ENCODE measurements at regions not wholly inside any gene's neighbourhood (a gene's known extent, or its start where the extent isn't known, plus 50 kb on each side); places are given as distances from the start of the nearest gene placed in this dataset.
"Not testable (repeated sequence)": the region's sequence is repeated elsewhere in the genome, so short reads cannot be mapped to it uniquely, and the experiment has no call there.

- no peak for DNase-seq (ENCODE audit: low read depth)
Measured at GRCh38 chr17:65293584-65294180, 156.5 kb downstream of the RGS9 start.

GRCh38 chr17:65292430-65292829, 155.3 kb downstream of the RGS9 start:
- Mint-ChIP-seq H3K27ac (ENCODE audit: unreplicated experiment) (no peak overlapping the region), H3K27me3 (ENCODE audit: low read depth, unreplicated experiment) (peaks cover 20% of the 10 kb centered on the region), H3K36me3 (ENCODE audit: low read depth, unreplicated experiment) (no peaks in the 10 kb centered on the region), H3K4me3 (ENCODE audit: unreplicated experiment) (no peak overlapping the region), H3K4me1 (ENCODE audit: low read depth, unreplicated experiment) (peaks cover 9% of the 10 kb centered on the region), H3K9me3 (ENCODE audit: unreplicated experiment) (peaks cover 10% of the 10 kb centered on the region)
- no peak overlapping the region for H3K4me2 ChIP-seq (ENCODE audit: low read length)
- H4K20me1 ChIP-seq (ENCODE audit: insufficient read depth, low read length), result no peaks in the 10 kb centered on the region
- TF ChIP-seq EZH2 (IDR thresholded peaks at IDR 0.05; ENCODE audit: insufficient read depth, low read length), result no peak
- no peak for DNase-seq (ENCODE audit: low read depth)
- H2AFZ ChIP-seq (ENCODE audit: low read depth, low read length), result no peak overlapping the region
- H3K9ac ChIP-seq (ENCODE audit: low read length), result no peak overlapping the region
- H3K4me3 ChIP-seq (ENCODE audit: insufficient read depth, low read depth, low read length), result no peak overlapping the region
- no peaks in the 10 kb centered on the region for H3K79me2 ChIP-seq (ENCODE audit: insufficient read depth, low read length)
- H3K9me3 ChIP-seq (ENCODE audit: insufficient read depth, low read depth, low read length), result no peaks in the 10 kb centered on the region
- H3K4me1 ChIP-seq (ENCODE audit: insufficient read depth, low read length), result peaks cover 2% of the 10 kb centered on the region
- FAIRE-seq, result no peak
- no peak overlapping the region for H3K27ac ChIP-seq (ENCODE audit: low read depth, low read length)
- H3K36me3 ChIP-seq (ENCODE audit: insufficient read depth, low read length), result no peaks in the 10 kb centered on the region
- no peaks in the 10 kb centered on the region for H3K27me3 ChIP-seq (ENCODE audit: insufficient read depth, low read length)

More at GRCh38 chr17:65293584-65294180, 156.5 kb downstream of the RGS9 start:
- Histone ChIP-seq H3K79me2 (ENCODE audit: insufficient read depth, low read length) (no peaks in the 10 kb centered on the region), H3K36me3 (ENCODE audit: insufficient read depth, low read length) (no peaks in the 10 kb centered on the region), H3K4me3 (ENCODE audit: insufficient read depth, low read depth, low read length) (no peak overlapping the region), H3K27ac (ENCODE audit: low read depth, low read length) (no peak overlapping the region), H2AFZ (ENCODE audit: low read depth, low read length) (peak overlapping the region; percentile 69), H4K20me1 (ENCODE audit: insufficient read depth, low read length) (no peaks in the 10 kb centered on the region), H3K4me2 (ENCODE audit: low read length) (peak overlapping the region; percentile 61), H3K9ac (ENCODE audit: low read length) (no peak overlapping the region), H3K9me3 (ENCODE audit: insufficient read depth, low read depth, low read length) (no peaks in the 10 kb centered on the region), H3K27me3 (ENCODE audit: insufficient read depth, low read length) (no peaks in the 10 kb centered on the region), H3K4me1 (ENCODE audit: insufficient read depth, low read length) (no peaks in the 10 kb centered on the region)
- FAIRE-seq, result no peak
- Mint-ChIP-seq H3K36me3 (ENCODE audit: low read depth, unreplicated experiment) (no peaks in the 10 kb centered on the region), H3K4me1 (ENCODE audit: low read depth, unreplicated experiment) (peaks cover 2% of the 10 kb centered on the region), H3K4me3 (ENCODE audit: unreplicated experiment) (no peak overlapping the region), H3K27me3 (ENCODE audit: low read depth, unreplicated experiment) (peaks cover 20% of the 10 kb centered on the region), H3K9me3 (ENCODE audit: unreplicated experiment) (peaks cover 4% of the 10 kb centered on the region), H3K27ac (ENCODE audit: unreplicated experiment) (no peak overlapping the region)
- TF ChIP-seq, protein P1, sequence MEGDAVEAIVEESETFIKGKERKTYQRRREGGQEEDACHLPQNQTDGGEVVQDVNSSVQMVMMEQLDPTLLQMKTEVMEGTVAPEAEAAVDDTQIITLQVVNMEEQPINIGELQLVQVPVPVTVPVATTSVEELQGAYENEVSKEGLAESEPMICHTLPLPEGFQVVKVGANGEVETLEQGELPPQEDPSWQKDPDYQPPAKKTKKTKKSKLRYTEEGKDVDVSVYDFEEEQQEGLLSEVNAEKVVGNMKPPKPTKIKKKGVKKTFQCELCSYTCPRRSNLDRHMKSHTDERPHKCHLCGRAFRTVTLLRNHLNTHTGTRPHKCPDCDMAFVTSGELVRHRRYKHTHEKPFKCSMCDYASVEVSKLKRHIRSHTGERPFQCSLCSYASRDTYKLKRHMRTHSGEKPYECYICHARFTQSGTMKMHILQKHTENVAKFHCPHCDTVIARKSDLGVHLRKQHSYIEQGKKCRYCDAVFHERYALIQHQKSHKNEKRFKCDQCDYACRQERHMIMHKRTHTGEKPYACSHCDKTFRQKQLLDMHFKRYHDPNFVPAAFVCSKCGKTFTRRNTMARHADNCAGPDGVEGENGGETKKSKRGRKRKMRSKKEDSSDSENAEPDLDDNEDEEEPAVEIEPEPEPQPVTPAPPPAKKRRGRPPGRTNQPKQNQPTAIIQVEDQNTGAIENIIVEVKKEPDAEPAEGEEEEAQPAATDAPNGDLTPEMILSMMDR (IDR thresholded peaks at IDR 0.05; ENCODE audit: insufficient read depth, low read depth, low read length), result no peak
- no peak for TF ChIP-seq EZH2 (IDR thresholded peaks at IDR 0.05; ENCODE audit: insufficient read depth, low read length)

- not testable (repeated sequence) for DNase-seq (ENCODE audit: low read depth); H3K27ac ChIP-seq (ENCODE audit: low read depth, low read length); H3K4me3 Mint-ChIP-seq (ENCODE audit: unreplicated experiment); H3K27me3 ChIP-seq (ENCODE audit: insufficient read depth, low read length); H2AFZ ChIP-seq (ENCODE audit: low read depth, low read length); H4K20me1 ChIP-seq (ENCODE audit: insufficient read depth, low read length); H3K4me2 ChIP-seq (ENCODE audit: low read length); H3K36me3 ChIP-seq (ENCODE audit: insufficient read depth, low read length); H3K79me2 ChIP-seq (ENCODE audit: insufficient read depth, low read length); H3K27ac Mint-ChIP-seq (ENCODE audit: unreplicated experiment); H3K9me3 ChIP-seq (ENCODE audit: insufficient read depth, low read depth, low read length); H3K4me3 ChIP-seq (ENCODE audit: insufficient read depth, low read depth, low read length); FAIRE-seq; H3K36me3 Mint-ChIP-seq (ENCODE audit: low read depth, unreplicated experiment); H3K9ac ChIP-seq (ENCODE audit: low read length)
- peaks cover 20% of the 10 kb centered on the region for H3K4me1 Mint-ChIP-seq (ENCODE audit: low read depth, unreplicated experiment)
- H3K4me1 ChIP-seq (ENCODE audit: insufficient read depth, low read length), result peaks cover 13% of the 10 kb centered on the region
- H3K27me3 Mint-ChIP-seq (ENCODE audit: low read depth, unreplicated experiment), result peaks cover 20% of the 10 kb centered on the region
- peaks cover 10% of the 10 kb centered on the region for H3K9me3 Mint-ChIP-seq (ENCODE audit: unreplicated experiment)
Measured at GRCh38 chr17:65291301-65291700, 154.1 kb downstream of the RGS9 start.

Data from astrocyte (in vitro differentiated cells and primary cell).